ENCODE measurements at regions not wholly inside any gene's neighbourhood (a gene's known extent, or its start where the extent isn't known, plus 50 kb on each side); places are given as distances from the start of the nearest gene placed in this dataset.

- no peak for TF ChIP-seq GATA2 (IDR thresholded peaks at IDR 0.05; ENCODE audit: low read depth, low read length)
- no peak for TF ChIP-seq GATA3 (IDR thresholded peaks at IDR 0.05; ENCODE audit: low read depth, low read length)
Measured at GRCh38 chr4:188903986-188904385, 764.7 kb downstream of the TRIML1 start.

Data from SH-SY5Y (cell line).